ENCODE measurements at regions not wholly inside any gene's neighbourhood (a gene's known extent, or its start where the extent isn't known, plus 50 kb on each side); places are given as distances from the start of the nearest gene placed in this dataset.

- no peaks in the 10 kb centered on the region for H3K9me3 ChIP-seq
- intact Hi-C loops (cut with DNase I) = no loop called here
- H3K4me1 ChIP-seq = no peaks in the 10 kb centered on the region
- no peak overlapping the region for H3K27ac ChIP-seq
- TF ChIP-seq, protein P1, sequence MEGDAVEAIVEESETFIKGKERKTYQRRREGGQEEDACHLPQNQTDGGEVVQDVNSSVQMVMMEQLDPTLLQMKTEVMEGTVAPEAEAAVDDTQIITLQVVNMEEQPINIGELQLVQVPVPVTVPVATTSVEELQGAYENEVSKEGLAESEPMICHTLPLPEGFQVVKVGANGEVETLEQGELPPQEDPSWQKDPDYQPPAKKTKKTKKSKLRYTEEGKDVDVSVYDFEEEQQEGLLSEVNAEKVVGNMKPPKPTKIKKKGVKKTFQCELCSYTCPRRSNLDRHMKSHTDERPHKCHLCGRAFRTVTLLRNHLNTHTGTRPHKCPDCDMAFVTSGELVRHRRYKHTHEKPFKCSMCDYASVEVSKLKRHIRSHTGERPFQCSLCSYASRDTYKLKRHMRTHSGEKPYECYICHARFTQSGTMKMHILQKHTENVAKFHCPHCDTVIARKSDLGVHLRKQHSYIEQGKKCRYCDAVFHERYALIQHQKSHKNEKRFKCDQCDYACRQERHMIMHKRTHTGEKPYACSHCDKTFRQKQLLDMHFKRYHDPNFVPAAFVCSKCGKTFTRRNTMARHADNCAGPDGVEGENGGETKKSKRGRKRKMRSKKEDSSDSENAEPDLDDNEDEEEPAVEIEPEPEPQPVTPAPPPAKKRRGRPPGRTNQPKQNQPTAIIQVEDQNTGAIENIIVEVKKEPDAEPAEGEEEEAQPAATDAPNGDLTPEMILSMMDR (IDR thresholded peaks at IDR 0.05) = no peak
- ATAC-seq (no peak), DNase-seq (no peak)
- no peak overlapping the region for H3K4me3 ChIP-seq
- WGBS, 3 donors = 91 to 92% (median 92%) methylated on average over 6 of the region's 6 CpGs
- H3K27me3 ChIP-seq (ENCODE audit: insufficient read depth in 3 of 3, low read length in 2 of 3) = peaks cover 0 to 7% (median 4%) of the 10 kb centered on the region in 3 donors
- no peaks in the 10 kb centered on the region for H3K36me3 ChIP-seq (ENCODE audit: insufficient read depth in 1 of 2, low read depth in 1 of 2)
These were observed 225.9 kb upstream of the CDH4 start for GRCh38 chr20:61026173-61026572.

GRCh38 chr20:61026731-61027130, 225.3 kb upstream of the CDH4 start:
- intact Hi-C loops (cut with DNase I) = no loop called here
- H3K9me3 ChIP-seq = no peaks in the 10 kb centered on the region
- no peak overlapping the region for H3K27ac ChIP-seq
- DNase-seq = no peak
- no peaks in the 10 kb centered on the region for H3K4me1 ChIP-seq
- TF ChIP-seq, protein P1 (IDR thresholded peaks at IDR 0.05) = no peak
- no peaks in the 10 kb centered on the region for H3K36me3 ChIP-seq (ENCODE audit: insufficient read depth in 1 of 2, low read depth in 1 of 2)
- H3K27me3 ChIP-seq (ENCODE audit: insufficient read depth in 3 of 3, low read length in 2 of 3) = peaks cover 0 to 7% (median 4%) of the 10 kb centered on the region in 3 donors
- WGBS, 3 donors = 47 to 63% (median 63%) methylated on average over 5 of the region's 5 CpGs
- no peak for ATAC-seq
- no peak overlapping the region for H3K4me3 ChIP-seq

- 32 to 61% (median 39%) methylated on average over 4 of the region's 4 CpGs for WGBS, 3 donors
- DNase-seq (no peak), ATAC-seq (no peak)
- H3K27ac ChIP-seq = no peak overlapping the region
- H3K27me3 ChIP-seq (ENCODE audit: insufficient read depth in 3 of 3, low read length in 2 of 3) = peaks cover 0 to 7% (median 4%) of the 10 kb centered on the region in 3 donors
- H3K4me3 ChIP-seq = no peak overlapping the region
- intact Hi-C loops (cut with DNase I) = no loop called here
- H3K9me3 ChIP-seq = no peaks in the 10 kb centered on the region
- H3K36me3 ChIP-seq (ENCODE audit: insufficient read depth in 1 of 2, low read depth in 1 of 2) = no peaks in the 10 kb centered on the region
- TF ChIP-seq, protein P1 (IDR thresholded peaks at IDR 0.05) = no peak
- H3K4me1 ChIP-seq = no peaks in the 10 kb centered on the region
These were observed 224.8 kb upstream of the CDH4 start for GRCh38 chr20:61027218-61027617.

GRCh38 chr20:61030130-61030529, 221.9 kb upstream of the CDH4 start:
- ATAC-seq = no peak
- Histone ChIP-seq H3K9me3 (no peaks in the 10 kb centered on the region), H3K4me1 (no peaks in the 10 kb centered on the region), H3K27me3 (ENCODE audit: insufficient read depth in 3 of 3, low read length in 2 of 3) (peaks cover 0 to 4% (median 0%) of the 10 kb centered on the region in 3 donors), H3K36me3 (ENCODE audit: insufficient read depth in 1 of 2, low read depth in 1 of 2) (no peaks in the 10 kb centered on the region), H3K4me3 (no peak overlapping the region), H3K27ac (no peak overlapping the region)
- no peak for DNase-seq
- intact Hi-C loops (cut with DNase I) = no loop called here
- TF ChIP-seq, protein P1 (IDR thresholded peaks at IDR 0.05) = no peak

DNA sequence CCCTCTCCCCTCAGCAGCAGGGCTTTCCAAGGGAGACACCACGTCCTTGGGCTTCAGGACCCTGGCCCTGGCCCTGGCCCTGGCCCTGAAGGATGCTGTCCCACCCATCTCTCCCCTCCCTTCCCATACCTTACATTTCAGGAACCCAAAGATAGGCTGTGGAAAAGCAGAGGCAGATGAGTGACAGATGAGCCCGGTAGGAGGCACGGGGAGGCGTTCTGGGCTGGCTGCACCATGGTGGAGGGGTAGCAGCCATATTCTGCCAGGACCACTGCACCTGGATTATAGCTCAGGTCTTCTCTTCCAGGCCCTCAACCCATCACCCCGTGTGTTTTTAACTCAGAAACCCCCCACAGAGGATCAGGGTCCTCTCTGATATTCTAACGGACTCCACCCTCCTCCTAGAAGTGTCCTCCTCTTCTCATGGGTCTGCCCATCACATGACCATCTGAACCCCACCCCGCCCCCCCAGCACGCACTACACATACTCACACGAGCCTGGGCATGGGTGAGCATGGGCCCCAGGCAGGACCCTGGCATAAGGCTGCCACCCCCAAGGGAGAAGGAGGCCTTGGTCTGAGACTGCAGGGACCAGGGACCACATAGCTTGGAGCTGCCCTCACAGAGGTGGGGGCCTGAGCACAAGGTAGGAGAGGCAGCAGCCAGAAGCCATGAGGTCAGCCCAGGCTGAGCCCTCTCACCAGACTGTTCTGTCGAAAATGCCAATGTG, 220.8 kb upstream of the CDH4 start:
- WGBS, 3 donors = 55 to 84% (median 70%) methylated on average over 10 of the region's 10 CpGs
- Histone ChIP-seq H3K4me3 (no peak overlapping the region), H3K27ac (no peak overlapping the region), H3K9me3 (no peaks in the 10 kb centered on the region), H3K4me1 (no peaks in the 10 kb centered on the region), H3K27me3 (ENCODE audit: insufficient read depth in 3 of 3, low read length in 2 of 3) (no peaks in the 10 kb centered on the region), H3K36me3 (ENCODE audit: insufficient read depth in 1 of 2, low read depth in 1 of 2) (no peaks in the 10 kb centered on the region)
- ATAC-seq (no peak), DNase-seq (no peak)
- TF ChIP-seq, protein P1 (IDR thresholded peaks at IDR 0.05) = no peak
- intact Hi-C loops (cut with DNase I) = no loop called here
